ENCODE measurements at regions not wholly inside any gene's neighbourhood (a gene's known extent, or its start where the extent isn't known, plus 50 kb on each side); places are given as distances from the start of the nearest gene placed in this dataset.

- H3K36me3 Mint-ChIP-seq (ENCODE audit: low read depth): no peaks in the 10 kb centered on the region
Measured at GRCh38 chr18:55856679-55857078, 268.7 kb upstream of the TCF4 start.

GRCh38 chr18:55856229-55856628, 268.2 kb upstream of the TCF4 start:
- ChIA-PET POLR2A (no interaction called here), CTCF (no interaction called here)
- no peak overlapping the region for H3K27ac Mint-ChIP-seq
- TF ChIP-seq CTCF (IDR thresholded peaks at IDR 0.05): no peak
- H3K9me3 Mint-ChIP-seq: no peaks in the 10 kb centered on the region
- no peak for DNase-seq
- peaks cover 10% of the 10 kb centered on the region for H3K27me3 Mint-ChIP-seq
- H3K4me1 Mint-ChIP-seq: no peaks in the 10 kb centered on the region
- H3K4me3 Mint-ChIP-seq: no peak overlapping the region
- intact Hi-C loops (cut with micrococcal nuclease): no loop called here
- no peak for ATAC-seq (ENCODE audit: low read depth)
- no peaks in the 10 kb centered on the region for H3K36me3 Mint-ChIP-seq (ENCODE audit: low read depth)

More at GRCh38 chr18:55856679-55857078, 268.7 kb upstream of the TCF4 start:
- ATAC-seq (ENCODE audit: low read depth) (no peak), DNase-seq (no peak)
- Mint-ChIP-seq H3K27ac (no peak overlapping the region), H3K4me1 (no peaks in the 10 kb centered on the region), H3K27me3 (peaks cover 10% of the 10 kb centered on the region), H3K9me3 (no peaks in the 10 kb centered on the region), H3K4me3 (no peak overlapping the region)
- CTCF ChIA-PET: no interaction called here
- no peak for TF ChIP-seq CTCF (IDR thresholded peaks at IDR 0.05)
- intact Hi-C loops (cut with micrococcal nuclease): no loop called here
- POLR2A ChIA-PET: no interaction called here

GRCh38 chr18:55853268-55853667, 265.3 kb upstream of the TCF4 start:
- no peaks in the 10 kb centered on the region for H3K36me3 Mint-ChIP-seq (ENCODE audit: low read depth)

GRCh38 chr18:55850904-55851303, 262.9 kb upstream of the TCF4 start:
- H3K27ac Mint-ChIP-seq: no peak overlapping the region
- no peaks in the 10 kb centered on the region for H3K4me1 Mint-ChIP-seq
- intact Hi-C loops (cut with micrococcal nuclease): no loop called here
- ChIA-PET POLR2A (no interaction called here), CTCF (no interaction called here)
- no peak overlapping the region for H3K4me3 Mint-ChIP-seq
- TF ChIP-seq CTCF (IDR thresholded peaks at IDR 0.05): no peak
- H3K9me3 Mint-ChIP-seq: no peaks in the 10 kb centered on the region
- ATAC-seq (ENCODE audit: low read depth): no peak
- DNase-seq: no peak
- H3K27me3 Mint-ChIP-seq: no peaks in the 10 kb centered on the region
- no peaks in the 10 kb centered on the region for H3K36me3 Mint-ChIP-seq (ENCODE audit: low read depth)

More at GRCh38 chr18:55853268-55853667, 265.3 kb upstream of the TCF4 start:
- TF ChIP-seq CTCF (IDR thresholded peaks at IDR 0.05): no peak
- Mint-ChIP-seq H3K9me3 (no peaks in the 10 kb centered on the region), H3K27me3 (no peaks in the 10 kb centered on the region), H3K27ac (no peak overlapping the region), H3K4me1 (no peaks in the 10 kb centered on the region), H3K4me3 (no peak overlapping the region)
- POLR2A ChIA-PET: no interaction called here
- intact Hi-C loops (cut with micrococcal nuclease): no loop called here
- CTCF ChIA-PET: no interaction called here
- DNase-seq (no peak), ATAC-seq (ENCODE audit: low read depth) (no peak)

GRCh38 chr18:55849391-55849790, 261.4 kb upstream of the TCF4 start:
- ATAC-seq (ENCODE audit: low read depth): no peak
- POLR2A ChIA-PET: no interaction called here
- Mint-ChIP-seq H3K36me3 (ENCODE audit: low read depth) (no peaks in the 10 kb centered on the region), H3K9me3 (no peaks in the 10 kb centered on the region), H3K27ac (no peak overlapping the region), H3K4me3 (no peak overlapping the region), H3K27me3 (no peaks in the 10 kb centered on the region), H3K4me1 (no peaks in the 10 kb centered on the region)
- intact Hi-C loops (cut with micrococcal nuclease): no loop called here
- no peak for DNase-seq
- CTCF ChIA-PET: no interaction called here
- TF ChIP-seq CTCF (IDR thresholded peaks at IDR 0.05): no peak

Measured in activated B cell treated with CpG ODN at 0.5 μM for 24 hours (primary cell).